ENCODE measurements at regions not wholly inside any gene's neighbourhood (a gene's known extent, or its start where the extent isn't known, plus 50 kb on each side); places are given as distances from the start of the nearest gene placed in this dataset.

DNA sequence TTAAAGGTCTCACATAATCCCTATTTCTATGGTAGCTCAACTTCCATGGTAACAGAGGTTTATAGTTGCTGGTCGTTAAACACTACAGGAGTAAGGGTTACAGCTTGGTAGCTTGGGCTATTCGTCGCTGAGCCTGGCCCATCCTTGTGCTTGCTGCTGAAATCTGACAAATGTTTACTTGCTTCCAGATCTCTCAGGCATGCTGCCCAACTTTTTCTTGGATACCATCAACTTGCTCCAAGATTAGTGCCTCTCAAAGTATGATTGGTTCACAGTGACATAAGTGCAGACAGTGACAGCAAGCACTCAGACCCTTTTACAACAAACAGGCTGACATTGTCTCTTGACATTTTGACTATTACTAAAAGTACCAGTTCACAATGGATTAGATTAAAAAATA lies 231.8 kb downstream of the KCNS3 start:
- no peak for TF ChIP-seq POLR2A (IDR thresholded peaks at IDR 0.05; ENCODE audit: low read depth, low read length)
- TF ChIP-seq EZH2 (IDR thresholded peaks at IDR 0.05; ENCODE audit: borderline replicate concordance, low read depth, low read length, severe bottlenecking): no peak
- TF ChIP-seq, protein P1, sequence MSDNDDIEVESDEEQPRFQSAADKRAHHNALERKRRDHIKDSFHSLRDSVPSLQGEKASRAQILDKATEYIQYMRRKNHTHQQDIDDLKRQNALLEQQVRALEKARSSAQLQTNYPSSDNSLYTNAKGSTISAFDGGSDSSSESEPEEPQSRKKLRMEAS (IDR thresholded peaks at IDR 0.05; ENCODE audit: insufficient read depth, insufficient read length): no peak
- TF ChIP-seq CTCF (IDR thresholded peaks at IDR 0.05; ENCODE audit: extremely low read depth in 1 of 2, insufficient read depth in 1 of 2, low read depth in 1 of 2, low read length in 2 of 2): no peak
- no peak for TF ChIP-seq MYC (IDR thresholded peaks at IDR 0.05; ENCODE audit: low read depth, low read length)

All from endothelial cell of umbilical vein (primary cell).